Umbilical cord (tissue), 1 donor: ENCODE measurements at regions not wholly inside any gene's neighbourhood (a gene's known extent, or its start where the extent isn't known, plus 50 kb on each side); places are given as distances from the start of the nearest gene placed in this dataset.
A peak's percentile ranks its signal among the peaks of the same experiment; 100 is the strongest.
"Not testable (repeated sequence)": the region's sequence is repeated elsewhere in the genome, so short reads cannot be mapped to it uniquely, and the experiment has no call there.

Source experiments
- DNase-seq: peaks from one replicate; pipeline ENCODE4 v3.0.0-alpha.2; 2015; ENCODE audit warnings: low spot score

- DNase-seq: no peak
Observed at GRCh38 chr2:235394278-235394828, 99.5 kb upstream of the AGAP1 start.

DNA sequence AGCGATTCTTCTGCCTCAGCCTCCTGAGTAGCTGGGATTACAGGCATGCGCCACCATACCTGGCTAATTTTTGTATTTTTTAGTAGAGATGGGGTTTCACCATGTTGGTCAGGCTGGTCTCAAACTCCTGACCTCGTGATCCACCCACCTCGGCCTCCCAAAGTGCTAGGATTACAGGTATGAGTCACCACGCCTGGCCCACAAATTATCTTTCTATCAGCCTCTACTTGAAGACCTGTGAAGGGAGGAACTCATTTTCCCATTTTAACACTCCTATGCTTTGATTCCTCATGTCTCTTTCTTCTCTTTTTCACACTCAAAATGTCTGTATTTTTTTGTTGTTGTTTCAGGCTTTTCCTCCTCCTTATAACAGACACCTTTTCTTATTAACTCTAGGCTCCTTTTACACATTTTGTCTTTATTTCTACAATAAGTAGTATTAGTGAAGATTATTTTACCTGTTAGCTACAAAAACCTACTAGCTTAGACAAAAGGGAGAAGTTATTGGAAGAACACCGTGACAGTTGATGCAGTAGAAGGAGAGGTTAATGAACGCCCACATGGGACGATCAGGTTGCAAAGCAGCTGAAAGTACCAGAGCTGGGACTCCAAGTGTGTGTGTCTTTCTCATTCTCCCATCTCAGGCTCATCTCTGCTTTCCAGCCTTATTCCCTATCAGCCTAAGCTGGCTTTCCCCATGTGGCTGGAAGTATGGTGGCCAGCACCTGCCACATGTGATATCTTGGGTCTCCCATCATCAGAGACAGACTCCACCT lies 97.6 kb upstream of the AGAP1 start:
- DNase-seq: no peak

- DNase-seq: no peak
Observed at GRCh38 chr2:235398321-235398720, 95.5 kb upstream of the AGAP1 start.

GRCh38 chr2:235399895-235400294 lies 93.9 kb upstream of the AGAP1 start:
- no peak for DNase-seq

DNA sequence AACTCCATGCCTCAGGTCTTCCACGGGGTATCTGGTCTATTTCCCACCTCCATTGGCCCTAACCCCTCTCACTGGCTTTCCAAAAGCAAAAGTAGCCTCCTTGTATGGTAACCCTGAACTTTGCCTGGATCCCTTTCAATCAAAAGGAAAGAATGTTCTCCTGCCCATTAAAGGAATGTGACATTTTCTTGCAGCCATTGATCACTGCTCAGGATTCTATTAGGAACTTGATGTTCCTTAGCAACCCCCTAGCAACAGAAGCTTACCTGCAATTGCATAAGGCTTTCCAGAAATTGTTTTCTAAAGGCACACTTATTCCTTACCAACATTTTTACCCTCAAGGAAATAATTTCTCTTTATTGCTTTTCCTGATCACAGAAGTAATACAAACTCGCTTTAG lies 91.4 kb upstream of the AGAP1 start:
- no peak for DNase-seq

GRCh38 chr2:235405612-235406361 lies 88.1 kb upstream of the AGAP1 start:
- DNase-seq: no peak

GRCh38 chr2:235406430-235406829 lies 87.4 kb upstream of the AGAP1 start:
- no peak for DNase-seq

- no peak for DNase-seq
Observed at GRCh38 chr2:235411905-235412485, 81.8 kb upstream of the AGAP1 start.

DNA sequence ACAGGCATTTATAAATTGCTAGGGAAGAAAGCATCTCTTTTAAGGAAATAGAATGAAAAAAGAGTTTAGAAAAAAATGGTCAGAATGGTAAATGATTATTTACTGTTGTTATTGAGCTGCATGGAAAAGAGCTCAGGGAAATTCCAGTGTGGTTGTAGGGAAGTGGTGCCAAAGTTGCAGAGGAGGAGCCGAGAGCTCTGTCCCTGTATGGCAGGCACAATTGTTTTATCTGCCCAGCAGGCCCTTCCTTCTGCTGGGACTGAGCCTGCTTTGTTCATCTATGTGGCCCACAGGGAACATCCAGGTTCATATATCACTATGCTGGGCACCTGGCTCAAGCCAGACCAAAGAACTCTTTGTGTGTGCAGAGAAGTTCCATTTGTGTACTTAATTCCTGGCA lies 80.8 kb upstream of the AGAP1 start:
- no peak for DNase-seq

DNA sequence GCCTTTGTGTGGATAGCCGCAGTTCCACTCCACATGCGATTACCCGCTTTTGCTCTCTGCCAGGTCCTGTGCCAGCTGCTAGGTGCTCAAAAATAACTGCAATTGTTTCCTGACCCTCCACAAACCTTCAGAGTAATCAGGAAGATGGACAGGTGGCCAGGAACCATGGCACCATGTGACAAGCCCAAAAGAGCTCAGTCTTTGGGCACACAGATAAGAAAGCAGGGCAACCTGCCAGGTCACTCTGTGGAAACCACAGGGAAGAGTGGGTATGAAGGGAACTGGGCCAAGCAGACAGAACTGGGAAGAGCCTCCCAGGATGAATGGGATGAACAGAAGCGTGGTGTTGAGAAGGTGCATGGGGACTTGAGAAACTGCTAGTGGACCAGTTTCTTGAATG lies 79.4 kb upstream of the AGAP1 start:
- DNase-seq: no peak

- peak; percentile 4 for DNase-seq
Observed at GRCh38 chr2:235416858-235417499, 76.9 kb upstream of the AGAP1 start.

GRCh38 chr2:235418918-235419317 lies 74.9 kb upstream of the AGAP1 start:
- DNase-seq: no peak

DNA sequence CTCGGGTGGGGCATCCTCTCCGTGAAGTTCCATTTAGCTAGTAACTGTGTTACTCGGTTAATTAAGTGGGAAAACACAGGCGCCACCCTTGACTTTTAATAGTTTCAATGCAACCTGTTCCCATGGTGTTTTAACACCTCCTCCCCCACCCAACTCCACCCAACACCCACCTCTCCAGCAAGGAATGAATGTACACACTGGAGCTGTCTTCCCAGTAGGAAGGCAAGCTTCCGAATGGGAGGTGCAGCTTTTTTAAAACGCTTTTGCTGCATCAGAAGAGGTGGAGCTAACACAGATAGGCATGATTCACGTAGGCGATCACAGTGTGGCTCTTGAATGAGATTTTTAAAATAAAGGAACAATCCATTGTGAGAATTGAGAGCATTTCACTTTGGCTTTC lies 73.8 kb upstream of the AGAP1 start:
- DNase-seq: no peak

GRCh38 chr2:235421618-235422017 lies 72.2 kb upstream of the AGAP1 start:
- DNase-seq: no peak

DNA sequence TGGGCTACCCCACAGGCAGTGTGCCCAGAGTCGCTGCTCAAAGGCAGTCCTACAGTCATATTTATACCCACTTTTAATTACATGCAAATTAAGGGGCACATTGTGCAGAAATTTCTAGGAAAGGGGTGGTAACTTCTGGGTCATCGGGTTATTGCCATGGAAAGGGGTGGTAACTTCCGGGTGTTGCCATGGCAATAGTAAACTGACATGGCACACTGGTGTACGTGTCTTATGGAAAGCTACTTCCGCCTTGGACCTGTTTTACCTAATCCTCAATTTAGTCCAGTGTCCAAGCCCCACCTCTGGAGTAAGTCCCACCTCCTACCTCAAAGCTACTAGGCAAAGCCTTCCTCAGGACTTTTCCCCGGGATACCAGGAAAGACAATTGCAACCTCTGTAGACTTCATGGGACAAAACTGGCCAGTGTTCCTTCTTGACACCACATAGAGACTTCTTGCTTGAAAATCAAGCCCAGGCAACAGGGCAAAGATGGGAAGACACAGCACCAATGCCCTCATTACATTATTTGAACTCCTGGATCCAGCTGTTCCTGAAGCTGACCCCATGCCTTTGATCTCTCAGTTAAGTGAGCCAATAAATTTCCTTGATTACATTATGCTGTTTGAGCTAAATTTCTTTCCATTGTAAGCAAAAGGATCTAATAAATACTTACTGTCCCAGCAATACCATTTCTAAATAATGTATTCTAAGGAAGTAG lies 63.3 kb upstream of the AGAP1 start:
- no peak for DNase-seq

- no peak for DNase-seq
Observed at GRCh38 chr2:235432741-235433520, 60.9 kb upstream of the AGAP1 start.

DNA sequence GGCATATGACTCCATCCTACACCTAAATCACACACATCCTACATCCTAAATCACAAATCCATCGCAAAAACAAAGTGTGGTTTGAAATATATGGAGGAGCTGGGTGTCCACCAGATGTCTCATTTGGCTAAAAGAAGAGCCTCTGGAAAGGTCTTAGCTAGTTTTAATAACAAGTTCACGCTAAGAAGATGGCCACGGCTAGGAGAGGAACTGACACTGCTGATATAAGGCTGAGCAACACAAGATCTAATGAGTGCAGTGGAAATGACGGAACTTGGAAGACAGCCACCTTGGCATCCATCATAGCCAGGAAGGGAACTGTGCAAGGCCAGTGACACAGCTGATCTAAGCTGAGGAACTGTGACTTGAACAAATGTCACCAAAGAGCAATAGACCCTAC lies 60.0 kb upstream of the AGAP1 start:
- DNase-seq: no peak

DNA sequence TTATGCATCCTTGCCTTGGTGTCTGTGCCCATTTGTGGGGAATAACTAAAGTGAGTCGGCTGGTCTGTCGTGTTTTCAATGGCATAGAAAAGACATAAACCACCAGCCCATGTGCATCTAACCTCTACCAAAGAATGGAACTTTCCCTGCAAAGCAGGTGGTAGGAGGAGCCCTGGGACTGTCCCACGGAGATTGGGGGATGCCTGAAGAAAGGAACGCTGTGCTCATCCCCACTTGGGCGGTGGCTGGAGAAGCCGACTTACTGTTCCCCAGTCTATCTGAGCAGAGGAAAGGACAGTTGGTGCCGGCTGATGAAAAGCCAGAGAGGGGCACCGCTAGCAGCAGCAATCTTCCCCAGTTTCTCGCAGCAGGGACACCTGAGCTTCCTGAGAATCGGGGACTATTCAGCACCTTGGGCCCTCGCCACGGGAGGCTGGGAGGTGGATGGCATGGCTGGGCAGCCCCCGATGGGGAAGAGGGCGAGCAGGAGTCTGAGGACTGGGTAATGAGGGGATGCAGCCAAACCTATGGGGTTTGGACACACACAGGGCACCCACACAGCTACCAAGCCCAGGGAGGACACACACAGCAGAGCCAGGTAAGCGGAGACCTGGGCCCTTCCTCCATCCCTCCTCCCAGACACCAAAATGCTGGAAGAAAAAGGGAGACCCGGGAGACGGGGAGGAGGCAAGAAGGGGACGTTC lies 53.7 kb upstream of the AGAP1 start:
- DNase-seq: no peak

- not testable (repeated sequence) for DNase-seq
Observed at GRCh38 chr2:235443580-235443979, 50.3 kb upstream of the AGAP1 start.
